Endothelial cell of umbilical vein (primary cell): ENCODE measurements at regions not wholly inside any gene's neighbourhood (a gene's known extent, or its start where the extent isn't known, plus 50 kb on each side); places are given as distances from the start of the nearest gene placed in this dataset.

ENCODE experiments used
- POLR2A ChIP-seq: IDR thresholded peaks from 2 replicates; pipeline ENCODE4 v1.6.1; 2012; ENCODE audit warnings: low read depth, mild to moderate bottlenecking, control low read depth, low read length
- POLR2AphosphoS5 ChIP-seq: IDR thresholded peaks from 2 replicates; pipeline ENCODE4 v1.6.1; 2012; ENCODE audit warnings: low read depth, mild to moderate bottlenecking, control low read depth, low read length, moderate library complexity; ENCODE audit not compliant: insufficient read depth
- TF ChIP-seq, protein P1 (sequence below), 2 donors: IDR thresholded peaks; 1 replicate in 1 of 2; 2 replicates in 1 of 2; pipeline ENCODE4 v1.5.1; 2011; ENCODE audit warnings: low read length in 2 of 2, mild to moderate bottlenecking in 2 of 2, moderate library complexity in 2 of 2, control low read depth in 1 of 2, inconsistent platforms in 1 of 2, low read depth in 1 of 2; ENCODE audit not compliant: insufficient read depth in 1 of 2; ENCODE audit errors: extremely low read depth in 1 of 2
- TF ChIP-seq, protein P2 (sequence below): IDR thresholded peaks from 2 replicates; pipeline ENCODE4 v1.6.1; 2011; ENCODE audit not compliant: insufficient read depth, insufficient read length

DNA sequence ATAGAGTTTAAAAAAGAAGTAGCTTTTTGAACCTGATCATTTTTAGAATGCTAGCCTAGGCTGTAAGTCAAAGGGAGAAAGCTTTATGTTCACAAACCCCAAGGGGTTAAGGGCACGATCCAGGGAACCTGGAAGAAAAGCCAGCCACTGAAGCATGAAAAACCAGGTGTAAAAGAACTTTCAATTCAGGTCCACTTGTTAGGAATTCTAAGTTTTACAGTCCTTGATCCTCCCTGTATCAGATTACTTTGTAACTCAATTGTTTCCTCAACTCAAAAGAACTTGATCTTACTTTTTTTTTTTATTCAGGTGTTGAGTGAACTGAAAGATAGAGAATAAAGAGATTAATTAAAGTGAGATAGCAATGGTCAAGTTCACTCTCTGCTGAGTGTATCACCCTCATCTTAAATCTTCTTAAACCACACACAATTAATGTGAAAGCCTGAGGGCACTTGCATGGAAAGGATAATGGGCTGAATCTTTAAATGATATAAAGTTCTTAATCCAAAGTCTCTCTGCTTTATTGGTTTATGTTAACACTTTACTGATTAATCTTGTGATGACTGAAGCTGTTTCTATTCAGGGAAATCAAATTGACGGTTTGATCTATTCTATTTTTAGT lies 672.2 kb upstream of the LRRN3 start:
- TF ChIP-seq, protein P1, sequence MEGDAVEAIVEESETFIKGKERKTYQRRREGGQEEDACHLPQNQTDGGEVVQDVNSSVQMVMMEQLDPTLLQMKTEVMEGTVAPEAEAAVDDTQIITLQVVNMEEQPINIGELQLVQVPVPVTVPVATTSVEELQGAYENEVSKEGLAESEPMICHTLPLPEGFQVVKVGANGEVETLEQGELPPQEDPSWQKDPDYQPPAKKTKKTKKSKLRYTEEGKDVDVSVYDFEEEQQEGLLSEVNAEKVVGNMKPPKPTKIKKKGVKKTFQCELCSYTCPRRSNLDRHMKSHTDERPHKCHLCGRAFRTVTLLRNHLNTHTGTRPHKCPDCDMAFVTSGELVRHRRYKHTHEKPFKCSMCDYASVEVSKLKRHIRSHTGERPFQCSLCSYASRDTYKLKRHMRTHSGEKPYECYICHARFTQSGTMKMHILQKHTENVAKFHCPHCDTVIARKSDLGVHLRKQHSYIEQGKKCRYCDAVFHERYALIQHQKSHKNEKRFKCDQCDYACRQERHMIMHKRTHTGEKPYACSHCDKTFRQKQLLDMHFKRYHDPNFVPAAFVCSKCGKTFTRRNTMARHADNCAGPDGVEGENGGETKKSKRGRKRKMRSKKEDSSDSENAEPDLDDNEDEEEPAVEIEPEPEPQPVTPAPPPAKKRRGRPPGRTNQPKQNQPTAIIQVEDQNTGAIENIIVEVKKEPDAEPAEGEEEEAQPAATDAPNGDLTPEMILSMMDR (IDR thresholded peaks at IDR 0.05; ENCODE audit: extremely low read depth in 1 of 2, insufficient read depth in 1 of 2, low read depth in 1 of 2, low read length in 2 of 2), result no peak
- TF ChIP-seq POLR2AphosphoS5 (no peak), POLR2A (no peak)
- TF ChIP-seq, protein P2, sequence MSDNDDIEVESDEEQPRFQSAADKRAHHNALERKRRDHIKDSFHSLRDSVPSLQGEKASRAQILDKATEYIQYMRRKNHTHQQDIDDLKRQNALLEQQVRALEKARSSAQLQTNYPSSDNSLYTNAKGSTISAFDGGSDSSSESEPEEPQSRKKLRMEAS, result no peak
